ENCODE measurements at regions not wholly inside any gene's neighbourhood (a gene's known extent, or its start where the extent isn't known, plus 50 kb on each side); places are given as distances from the start of the nearest gene placed in this dataset.

DNA sequence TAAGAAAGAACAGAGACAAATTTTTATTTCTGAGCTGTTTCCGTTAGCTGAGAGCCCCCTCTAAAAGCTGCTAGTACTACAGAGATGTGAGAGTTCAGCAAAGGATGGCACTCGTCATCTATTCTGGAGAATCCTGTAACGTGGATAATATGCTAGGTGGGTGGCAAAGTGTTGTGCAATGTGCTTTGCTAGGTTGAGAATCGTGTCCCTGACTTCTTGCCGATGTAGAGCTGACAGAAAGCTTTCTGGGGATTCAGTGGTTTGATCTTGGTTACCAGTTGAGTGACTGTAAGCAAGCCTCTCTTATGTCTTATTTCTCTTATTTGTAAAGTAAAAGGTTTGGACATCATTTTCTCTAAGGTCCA, 298.3 kb upstream of the ACTBL2 start:
- TF ChIP-seq, protein P1, sequence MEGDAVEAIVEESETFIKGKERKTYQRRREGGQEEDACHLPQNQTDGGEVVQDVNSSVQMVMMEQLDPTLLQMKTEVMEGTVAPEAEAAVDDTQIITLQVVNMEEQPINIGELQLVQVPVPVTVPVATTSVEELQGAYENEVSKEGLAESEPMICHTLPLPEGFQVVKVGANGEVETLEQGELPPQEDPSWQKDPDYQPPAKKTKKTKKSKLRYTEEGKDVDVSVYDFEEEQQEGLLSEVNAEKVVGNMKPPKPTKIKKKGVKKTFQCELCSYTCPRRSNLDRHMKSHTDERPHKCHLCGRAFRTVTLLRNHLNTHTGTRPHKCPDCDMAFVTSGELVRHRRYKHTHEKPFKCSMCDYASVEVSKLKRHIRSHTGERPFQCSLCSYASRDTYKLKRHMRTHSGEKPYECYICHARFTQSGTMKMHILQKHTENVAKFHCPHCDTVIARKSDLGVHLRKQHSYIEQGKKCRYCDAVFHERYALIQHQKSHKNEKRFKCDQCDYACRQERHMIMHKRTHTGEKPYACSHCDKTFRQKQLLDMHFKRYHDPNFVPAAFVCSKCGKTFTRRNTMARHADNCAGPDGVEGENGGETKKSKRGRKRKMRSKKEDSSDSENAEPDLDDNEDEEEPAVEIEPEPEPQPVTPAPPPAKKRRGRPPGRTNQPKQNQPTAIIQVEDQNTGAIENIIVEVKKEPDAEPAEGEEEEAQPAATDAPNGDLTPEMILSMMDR (IDR thresholded peaks at IDR 0.05): no peak
- TF ChIP-seq POLR2A (IDR thresholded peaks at IDR 0.05): no peak

All from lower leg skin (tissue), 3 donors.